Nephron (organoid): ENCODE measurements at regions not wholly inside any gene's neighbourhood (a gene's known extent, or its start where the extent isn't known, plus 50 kb on each side); places are given as distances from the start of the nearest gene placed in this dataset.
"Not testable (repeated sequence)": the region's sequence is repeated elsewhere in the genome, so short reads cannot be mapped to it uniquely, and the experiment has no call there.

Source experiments
- H3K27ac Mint-ChIP-seq, 3 experiments: 2 replicates each; pipeline ENCODE4 v1.8.0; 2020; ENCODE audit warnings: mixed read lengths in 3 of 3, mild to moderate bottlenecking in 2 of 3, moderate library complexity in 1 of 3
- H3K27me3 Mint-ChIP-seq: 2 replicates; pipeline ENCODE4 v1.8.0; 2021; ENCODE audit warnings: low read depth, mild to moderate bottlenecking, moderate library complexity, mixed read lengths
- H3K36me3 Mint-ChIP-seq: 2 replicates; pipeline ENCODE4 v1.8.0; 2020; ENCODE audit warnings: low read depth, mixed read lengths
- H3K4me1 Mint-ChIP-seq: 2 replicates; pipeline ENCODE4 v1.8.0; 2020; ENCODE audit warnings: mixed read lengths
- H3K4me3 Mint-ChIP-seq, 3 experiments: 2 replicates each; pipeline ENCODE4 v1.8.0; 2020; ENCODE audit warnings: mild to moderate bottlenecking in 3 of 3, mixed read lengths in 3 of 3, moderate library complexity in 2 of 3
- H3K9me3 Mint-ChIP-seq: 2 replicates; pipeline ENCODE4 v1.8.0; 2020; ENCODE audit warnings: mixed read lengths
- CTCF ChIP-seq, 3 experiments: fragments of 200-600 bp; sonication (generic); IDR thresholded peaks; one replicate each; pipeline ENCODE4 v1.5.0; 2021; ENCODE audit warnings: antibody characterized with exemption in 3 of 3; ENCODE audit not compliant: unreplicated experiment in 3 of 3

GRCh38 chr6:130644175-130644574 lies 183.0 kb upstream of the SMLR1 start:
- Mint-ChIP-seq H3K4me1 (no peaks in the 10 kb centered on the region), H3K27ac (no peak overlapping the region), H3K27me3 (peaks cover 4% of the 10 kb centered on the region), H3K4me3 (no peak overlapping the region), H3K9me3 (peaks cover 22% of the 10 kb centered on the region), H3K36me3 (no peaks in the 10 kb centered on the region)
- TF ChIP-seq CTCF (IDR thresholded peaks at IDR 0.05; ENCODE audit: unreplicated experiment in 3 of 3): no peak

- H3K27ac Mint-ChIP-seq, H3K27me3 Mint-ChIP-seq: not testable (repeated sequence)
These were observed 182.4 kb upstream of the SMLR1 start for GRCh38 chr6:130644769-130645168.

GRCh38 chr6:130647246-130647645 lies 180.0 kb upstream of the SMLR1 start:
- no peak overlapping the region for H3K4me3 Mint-ChIP-seq
- H3K9me3 Mint-ChIP-seq: peaks cover 21% of the 10 kb centered on the region
- H3K36me3 Mint-ChIP-seq: no peaks in the 10 kb centered on the region
- H3K27ac Mint-ChIP-seq: no peak overlapping the region
- peaks cover 2% of the 10 kb centered on the region for H3K27me3 Mint-ChIP-seq
- no peak for TF ChIP-seq CTCF (IDR thresholded peaks at IDR 0.05; ENCODE audit: unreplicated experiment in 3 of 3)
- H3K4me1 Mint-ChIP-seq: no peaks in the 10 kb centered on the region

More at GRCh38 chr6:130644769-130645168, 182.4 kb upstream of the SMLR1 start:
- H3K9me3 Mint-ChIP-seq: peaks cover 18% of the 10 kb centered on the region
- H3K4me1 Mint-ChIP-seq, H3K36me3 Mint-ChIP-seq, H3K4me3 Mint-ChIP-seq: not testable (repeated sequence)

GRCh38 chr6:130655586-130655985 lies 171.6 kb upstream of the SMLR1 start:
- H3K36me3 Mint-ChIP-seq: no peaks in the 10 kb centered on the region
- no peaks in the 10 kb centered on the region for H3K4me1 Mint-ChIP-seq
- TF ChIP-seq CTCF (IDR thresholded peaks at IDR 0.05; ENCODE audit: unreplicated experiment in 3 of 3): no peak
- H3K9me3 Mint-ChIP-seq: peaks cover 3% of the 10 kb centered on the region
- no peak overlapping the region for H3K27ac Mint-ChIP-seq
- H3K4me3 Mint-ChIP-seq: no peak overlapping the region
- peaks cover 9% of the 10 kb centered on the region for H3K27me3 Mint-ChIP-seq

- TF ChIP-seq CTCF (IDR thresholded peaks at IDR 0.05; ENCODE audit: unreplicated experiment in 3 of 3): no peak
- peaks cover 9% of the 10 kb centered on the region for H3K27me3 Mint-ChIP-seq
- no peaks in the 10 kb centered on the region for H3K36me3 Mint-ChIP-seq
- no peaks in the 10 kb centered on the region for H3K4me1 Mint-ChIP-seq
- H3K9me3 Mint-ChIP-seq: peaks cover 3% of the 10 kb centered on the region
- H3K27ac Mint-ChIP-seq: no peak overlapping the region
- H3K4me3 Mint-ChIP-seq: no peak overlapping the region
These were observed 166.1 kb upstream of the SMLR1 start for GRCh38 chr6:130661077-130661476.

- Mint-ChIP-seq H3K27me3 (peaks cover 4% of the 10 kb centered on the region), H3K36me3 (no peaks in the 10 kb centered on the region), H3K4me1 (peaks cover 28% of the 10 kb centered on the region), H3K27ac (no peak overlapping the region), H3K4me3 (no peak overlapping the region), H3K9me3 (peaks cover 7% of the 10 kb centered on the region)
- TF ChIP-seq CTCF (IDR thresholded peaks at IDR 0.05; ENCODE audit: unreplicated experiment in 3 of 3): no peak
These were observed 160.4 kb upstream of the SMLR1 start for GRCh38 chr6:130666786-130667185.
